Adrenal gland (tissue), 5 donors: ENCODE measurements at regions not wholly inside any gene's neighbourhood (a gene's known extent, or its start where the extent isn't known, plus 50 kb on each side); places are given as distances from the start of the nearest gene placed in this dataset.

Experiments
- POLR2A ChIP-seq, 2 donors: fragments of 450-650 bp; IDR thresholded peaks; one replicate each; pipeline ENCODE4 v1.6.1; 2017; ENCODE audit warnings: antibody characterized with exemption in 2 of 2, mild to moderate bottlenecking in 2 of 2, moderate library complexity in 1 of 2
- TF ChIP-seq, protein P1 (sequence below), 6 experiments: fragments of 450-650 bp in 4 of 6; fragments of 200-600 bp in 2 of 6; sonication (generic) in 1 of 6; IDR thresholded peaks; 1 replicate in 5 of 6; 2 replicates in 1 of 6; pipeline versions ENCODE4 v1.5.1 to v1.8.0; 2016 to 2021; ENCODE audit warnings: antibody characterized with exemption in 6 of 6, mild to moderate bottlenecking in 2 of 6, moderate library complexity in 1 of 6
- donor health status: DM: no; HTN: no; CAD: no.

GRCh38 chr2:71889759-71890684, 257.6 kb downstream of the CYP26B1 start:
- TF ChIP-seq POLR2A (IDR thresholded peaks at IDR 0.05) = no peak
- TF ChIP-seq, protein P1, sequence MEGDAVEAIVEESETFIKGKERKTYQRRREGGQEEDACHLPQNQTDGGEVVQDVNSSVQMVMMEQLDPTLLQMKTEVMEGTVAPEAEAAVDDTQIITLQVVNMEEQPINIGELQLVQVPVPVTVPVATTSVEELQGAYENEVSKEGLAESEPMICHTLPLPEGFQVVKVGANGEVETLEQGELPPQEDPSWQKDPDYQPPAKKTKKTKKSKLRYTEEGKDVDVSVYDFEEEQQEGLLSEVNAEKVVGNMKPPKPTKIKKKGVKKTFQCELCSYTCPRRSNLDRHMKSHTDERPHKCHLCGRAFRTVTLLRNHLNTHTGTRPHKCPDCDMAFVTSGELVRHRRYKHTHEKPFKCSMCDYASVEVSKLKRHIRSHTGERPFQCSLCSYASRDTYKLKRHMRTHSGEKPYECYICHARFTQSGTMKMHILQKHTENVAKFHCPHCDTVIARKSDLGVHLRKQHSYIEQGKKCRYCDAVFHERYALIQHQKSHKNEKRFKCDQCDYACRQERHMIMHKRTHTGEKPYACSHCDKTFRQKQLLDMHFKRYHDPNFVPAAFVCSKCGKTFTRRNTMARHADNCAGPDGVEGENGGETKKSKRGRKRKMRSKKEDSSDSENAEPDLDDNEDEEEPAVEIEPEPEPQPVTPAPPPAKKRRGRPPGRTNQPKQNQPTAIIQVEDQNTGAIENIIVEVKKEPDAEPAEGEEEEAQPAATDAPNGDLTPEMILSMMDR (IDR thresholded peaks at IDR 0.05) = no peak
